Stimulated activated effector memory CD8-positive, alpha-beta T cell treated with anti-CD3 and anti-CD28 coated beads, Interleukin-12 subunit alpha, Interleukin-12 subunit beta, amount 100 ng/mL, for 72 hours (primary cell): ENCODE measurements at regions not wholly inside any gene's neighbourhood (a gene's known extent, or its start where the extent isn't known, plus 50 kb on each side); places are given as distances from the start of the nearest gene placed in this dataset.

Experiments
- ATAC-seq: fragments of 150-1000 bp; cut with Tn5 transposase; 2 replicates; pipeline ENCODE4 v1.10.0; 2021
- DNase-seq, 2 donors: peaks; one replicate each; pipeline ENCODE4 v3.0.0; 2021 to 2022; ENCODE audit warnings: low spot score in 2 of 2
- H3K27ac Mint-ChIP-seq: one replicate; pipeline ENCODE4 v1.8.0; 2022; ENCODE audit warnings: mild to moderate bottlenecking, mixed read lengths
- H3K36me3 Mint-ChIP-seq: one replicate; pipeline ENCODE4 v1.8.0; 2022; ENCODE audit warnings: mild to moderate bottlenecking, mixed read lengths
- H3K4me1 Mint-ChIP-seq: one replicate; pipeline ENCODE4 v1.8.0; 2022; ENCODE audit warnings: mixed read lengths
- H3K4me3 Mint-ChIP-seq: one replicate; pipeline ENCODE4 v1.8.0; 2022; ENCODE audit warnings: mild to moderate bottlenecking, mixed read lengths
- H3K9me3 Mint-ChIP-seq: one replicate; pipeline ENCODE4 v1.8.0; 2022; ENCODE audit warnings: mixed read lengths

GRCh38 chrX:110989869-110990268 lies 106.1 kb upstream of the PAK3 start:
- DNase-seq: no peak
- no peak overlapping the region for H3K27ac Mint-ChIP-seq
- no peaks in the 10 kb centered on the region for H3K36me3 Mint-ChIP-seq
- H3K4me3 Mint-ChIP-seq: no peak overlapping the region
- no peaks in the 10 kb centered on the region for H3K9me3 Mint-ChIP-seq
- ATAC-seq: no peak
- no peaks in the 10 kb centered on the region for H3K4me1 Mint-ChIP-seq

GRCh38 chrX:110989447-110989846 lies 106.5 kb upstream of the PAK3 start:
- DNase-seq (no peak), ATAC-seq (no peak)
- no peaks in the 10 kb centered on the region for H3K4me1 Mint-ChIP-seq

GRCh38 chrX:110987292-110987691 lies 108.7 kb upstream of the PAK3 start:
- H3K4me3 Mint-ChIP-seq: no peak overlapping the region
- H3K4me1 Mint-ChIP-seq: no peaks in the 10 kb centered on the region
- no peaks in the 10 kb centered on the region for H3K9me3 Mint-ChIP-seq
- no peak for DNase-seq
- H3K27ac Mint-ChIP-seq: no peak overlapping the region
- no peak for ATAC-seq
- H3K36me3 Mint-ChIP-seq: no peaks in the 10 kb centered on the region

More at GRCh38 chrX:110989447-110989846, 106.5 kb upstream of the PAK3 start:
- Mint-ChIP-seq H3K9me3 (no peaks in the 10 kb centered on the region), H3K27ac (no peak overlapping the region), H3K4me3 (no peak overlapping the region), H3K36me3 (no peaks in the 10 kb centered on the region)

GRCh38 chrX:110985470-110985869 lies 110.5 kb upstream of the PAK3 start:
- H3K4me3 Mint-ChIP-seq: no peak overlapping the region
- H3K9me3 Mint-ChIP-seq: no peaks in the 10 kb centered on the region
- H3K4me1 Mint-ChIP-seq: no peaks in the 10 kb centered on the region
- H3K27ac Mint-ChIP-seq: no peak overlapping the region
- no peak for ATAC-seq
- no peaks in the 10 kb centered on the region for H3K36me3 Mint-ChIP-seq
- no peak for DNase-seq

GRCh38 chrX:110983024-110983423 lies 113.0 kb upstream of the PAK3 start:
- DNase-seq (no peak), ATAC-seq (no peak)
- Mint-ChIP-seq H3K9me3 (no peaks in the 10 kb centered on the region), H3K27ac (no peak overlapping the region), H3K4me3 (no peak overlapping the region), H3K4me1 (no peaks in the 10 kb centered on the region), H3K36me3 (no peaks in the 10 kb centered on the region)

GRCh38 chrX:110966839-110967238 lies 129.2 kb upstream of the PAK3 start:
- no peak overlapping the region for H3K27ac Mint-ChIP-seq
- ATAC-seq: no peak
- H3K4me3 Mint-ChIP-seq: no peak overlapping the region
- H3K4me1 Mint-ChIP-seq: no peaks in the 10 kb centered on the region
- no peaks in the 10 kb centered on the region for H3K36me3 Mint-ChIP-seq
- DNase-seq: no peak
- no peaks in the 10 kb centered on the region for H3K9me3 Mint-ChIP-seq

GRCh38 chrX:110966091-110966454 lies 129.9 kb upstream of the PAK3 start:
- H3K4me1 Mint-ChIP-seq: no peaks in the 10 kb centered on the region
- ATAC-seq: no peak
- no peak overlapping the region for H3K27ac Mint-ChIP-seq
- H3K9me3 Mint-ChIP-seq: no peaks in the 10 kb centered on the region
- DNase-seq: no peak
- H3K36me3 Mint-ChIP-seq: no peaks in the 10 kb centered on the region
- H3K4me3 Mint-ChIP-seq: no peak overlapping the region

- Mint-ChIP-seq H3K4me1 (no peaks in the 10 kb centered on the region), H3K9me3 (no peaks in the 10 kb centered on the region), H3K4me3 (no peak overlapping the region), H3K36me3 (no peaks in the 10 kb centered on the region), H3K27ac (no peak overlapping the region)
- ATAC-seq (no peak), DNase-seq (no peak)
Observed at GRCh38 chrX:110965409-110966090, 130.4 kb upstream of the PAK3 start.

- Mint-ChIP-seq H3K4me1 (no peaks in the 10 kb centered on the region), H3K36me3 (no peaks in the 10 kb centered on the region), H3K4me3 (no peak overlapping the region), H3K27ac (no peak overlapping the region), H3K9me3 (no peaks in the 10 kb centered on the region)
- DNase-seq: no peak
- no peak for ATAC-seq
Observed at GRCh38 chrX:110964786-110965185, 131.2 kb upstream of the PAK3 start.

- DNase-seq: no peak
- Mint-ChIP-seq H3K27ac (no peak overlapping the region), H3K4me3 (no peak overlapping the region), H3K4me1 (no peaks in the 10 kb centered on the region), H3K9me3 (no peaks in the 10 kb centered on the region), H3K36me3 (no peaks in the 10 kb centered on the region)
- ATAC-seq: no peak
Observed at GRCh38 chrX:110962451-110962850, 133.5 kb upstream of the PAK3 start.

GRCh38 chrX:110955706-110956105 lies 140.3 kb upstream of the PAK3 start:
- ATAC-seq (no peak), DNase-seq (no peak)
- Mint-ChIP-seq H3K4me1 (no peaks in the 10 kb centered on the region), H3K27ac (no peak overlapping the region), H3K36me3 (no peaks in the 10 kb centered on the region), H3K9me3 (no peaks in the 10 kb centered on the region), H3K4me3 (no peak overlapping the region)

- H3K9me3 Mint-ChIP-seq: no peaks in the 10 kb centered on the region
Observed at GRCh38 chrX:110954428-110955100, 141.4 kb upstream of the PAK3 start.

GRCh38 chrX:110951472-110952269 lies 144.3 kb upstream of the PAK3 start:
- no peak for DNase-seq
- no peak for ATAC-seq
- Mint-ChIP-seq H3K4me1 (no peaks in the 10 kb centered on the region), H3K9me3 (no peaks in the 10 kb centered on the region), H3K36me3 (no peaks in the 10 kb centered on the region), H3K4me3 (no peak overlapping the region), H3K27ac (no peak overlapping the region)

More at GRCh38 chrX:110954428-110955100, 141.4 kb upstream of the PAK3 start:
- no peaks in the 10 kb centered on the region for H3K36me3 Mint-ChIP-seq
- no peak overlapping the region for H3K4me3 Mint-ChIP-seq
- DNase-seq: no peak
- no peaks in the 10 kb centered on the region for H3K4me1 Mint-ChIP-seq
- no peak for ATAC-seq
- H3K27ac Mint-ChIP-seq: no peak overlapping the region

GRCh38 chrX:110944751-110945675 lies 149.4 kb upstream of the CHRDL1 start:
- Mint-ChIP-seq H3K36me3 (no peaks in the 10 kb centered on the region), H3K4me1 (no peaks in the 10 kb centered on the region), H3K4me3 (no peak overlapping the region), H3K27ac (no peak overlapping the region), H3K9me3 (no peaks in the 10 kb centered on the region)
- ATAC-seq: no peak
- DNase-seq: no peak

GRCh38 chrX:110944311-110944750 lies 148.7 kb upstream of the CHRDL1 start:
- H3K27ac Mint-ChIP-seq: no peak overlapping the region
- H3K9me3 Mint-ChIP-seq: no peaks in the 10 kb centered on the region
- H3K4me1 Mint-ChIP-seq: no peaks in the 10 kb centered on the region
- ATAC-seq (no peak), DNase-seq (no peak)
- no peaks in the 10 kb centered on the region for H3K36me3 Mint-ChIP-seq
- H3K4me3 Mint-ChIP-seq: no peak overlapping the region
